ENCODE measurements at regions not wholly inside any gene's neighbourhood (a gene's known extent, or its start where the extent isn't known, plus 50 kb on each side); places are given as distances from the start of the nearest gene placed in this dataset.

DNA sequence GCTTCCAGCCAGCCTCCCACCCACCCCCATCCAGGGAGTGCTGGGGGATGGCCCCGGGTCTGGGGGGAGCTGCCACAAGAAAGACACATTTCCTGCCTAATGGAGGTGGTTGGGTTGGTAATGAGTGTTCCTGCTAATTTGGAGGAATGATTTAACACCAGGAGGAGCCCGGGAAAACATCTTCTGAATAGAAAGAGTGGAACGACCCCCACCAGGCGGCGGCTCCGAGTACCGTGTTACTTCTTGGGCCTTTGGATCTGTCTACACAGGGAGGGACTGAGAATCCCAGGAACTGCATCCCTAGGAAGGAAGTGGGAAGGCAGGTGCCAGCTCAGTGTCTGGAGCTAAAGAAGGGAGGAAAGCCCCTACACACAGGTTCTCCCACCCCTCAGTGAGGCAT is 64.6 kb downstream of the TSPAN17 start:
- no peak for DNase-seq

DNA sequence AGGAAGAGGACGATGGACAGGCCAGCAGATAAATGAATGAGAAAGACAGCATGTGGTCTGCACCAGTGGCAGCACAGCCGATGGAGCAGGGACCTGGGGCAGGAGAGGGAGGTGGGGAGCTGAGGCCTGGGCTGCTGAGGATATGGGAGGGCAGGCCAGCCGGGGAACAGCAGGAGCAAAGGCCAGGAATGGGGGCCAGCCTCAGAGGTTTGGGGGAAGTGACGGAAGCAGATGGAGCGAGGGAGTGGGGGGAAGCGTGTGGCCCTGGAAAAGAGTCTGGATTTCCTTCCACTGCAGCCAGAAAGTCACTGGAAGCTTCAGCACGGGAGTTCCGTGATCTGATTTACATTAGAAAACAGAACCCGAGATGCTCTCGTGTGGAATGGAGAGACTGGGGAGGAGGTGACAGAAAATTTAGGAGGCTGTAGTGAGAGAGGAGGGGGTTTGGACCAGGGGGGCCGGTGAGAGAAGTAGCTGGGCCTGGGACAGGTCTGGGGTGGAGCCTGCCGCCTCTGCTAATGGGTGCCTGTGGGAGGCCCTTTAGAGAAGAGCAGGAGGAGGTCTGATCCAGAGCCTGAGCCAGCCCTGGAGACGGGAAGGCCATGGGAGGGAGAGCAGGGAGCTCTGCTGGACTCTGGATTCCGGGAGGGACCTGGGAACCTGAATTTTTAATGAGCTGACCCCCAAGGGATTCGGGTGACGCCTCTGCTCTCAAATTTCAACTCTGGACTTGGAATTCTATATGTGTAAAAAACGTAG is 65.4 kb downstream of the TSPAN17 start:
- no peak for DNase-seq

DNA sequence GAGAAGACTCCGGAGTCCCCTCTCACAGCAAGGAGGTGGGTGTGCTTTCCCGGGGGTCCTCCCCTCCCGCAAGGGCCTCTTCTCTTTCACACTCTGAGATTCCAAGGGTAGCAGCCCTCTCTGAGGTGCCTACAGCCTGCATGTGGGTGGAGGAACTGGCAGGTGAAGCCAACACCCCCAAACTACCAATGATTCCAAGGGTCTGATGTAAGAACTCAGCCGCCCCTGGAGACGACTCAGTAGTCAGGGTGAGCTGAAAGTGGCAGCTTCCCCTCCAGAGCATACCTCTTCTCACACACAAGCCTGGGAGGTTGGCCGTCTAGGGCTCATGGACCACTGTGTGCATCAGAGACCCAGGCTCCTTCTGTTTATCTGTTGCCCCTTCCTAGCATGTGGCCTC is 66.1 kb downstream of the TSPAN17 start:
- no peak for DNase-seq

DNA sequence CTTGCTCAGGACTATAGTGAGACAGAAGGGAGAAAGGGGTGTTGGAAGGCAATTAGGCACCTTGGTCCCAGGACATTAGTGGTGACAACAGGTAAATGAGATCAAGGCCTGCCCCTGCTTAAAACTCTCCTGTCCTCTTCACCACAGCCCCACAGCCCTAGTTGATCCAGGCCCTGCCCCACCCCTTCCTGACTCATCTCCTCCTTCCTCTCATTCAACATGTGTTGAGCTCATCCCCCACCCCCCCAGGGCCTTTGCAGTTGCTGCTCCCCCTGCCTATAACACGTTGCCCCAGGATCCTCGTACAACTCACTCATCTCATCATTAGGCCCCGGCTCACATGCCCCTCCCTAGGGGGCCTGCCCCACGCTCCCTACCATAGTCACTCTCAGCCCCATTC is 66.8 kb downstream of the TSPAN17 start:
- no peak for DNase-seq

DNA sequence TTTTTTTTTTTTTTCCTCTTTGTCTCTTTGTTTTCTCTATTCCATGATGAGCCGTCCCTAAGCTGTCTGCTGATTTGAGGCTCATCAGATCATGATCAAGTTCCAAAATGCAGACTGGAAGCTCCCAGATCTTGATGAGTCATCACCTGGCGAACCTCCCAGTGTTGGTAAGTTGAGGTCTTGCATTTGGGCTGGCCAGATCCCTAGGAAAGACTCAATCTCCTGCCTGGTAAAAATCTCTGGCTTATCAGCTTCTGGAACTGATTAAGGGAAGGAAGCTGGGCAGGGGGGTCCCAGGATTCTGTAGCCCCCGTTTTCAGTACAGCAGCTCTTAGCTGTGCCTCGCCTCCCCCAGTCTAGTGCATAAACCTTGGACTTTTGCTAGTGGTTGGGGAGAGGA is 69.0 kb downstream of the TSPAN17 start:
- no peak for DNase-seq

DNA sequence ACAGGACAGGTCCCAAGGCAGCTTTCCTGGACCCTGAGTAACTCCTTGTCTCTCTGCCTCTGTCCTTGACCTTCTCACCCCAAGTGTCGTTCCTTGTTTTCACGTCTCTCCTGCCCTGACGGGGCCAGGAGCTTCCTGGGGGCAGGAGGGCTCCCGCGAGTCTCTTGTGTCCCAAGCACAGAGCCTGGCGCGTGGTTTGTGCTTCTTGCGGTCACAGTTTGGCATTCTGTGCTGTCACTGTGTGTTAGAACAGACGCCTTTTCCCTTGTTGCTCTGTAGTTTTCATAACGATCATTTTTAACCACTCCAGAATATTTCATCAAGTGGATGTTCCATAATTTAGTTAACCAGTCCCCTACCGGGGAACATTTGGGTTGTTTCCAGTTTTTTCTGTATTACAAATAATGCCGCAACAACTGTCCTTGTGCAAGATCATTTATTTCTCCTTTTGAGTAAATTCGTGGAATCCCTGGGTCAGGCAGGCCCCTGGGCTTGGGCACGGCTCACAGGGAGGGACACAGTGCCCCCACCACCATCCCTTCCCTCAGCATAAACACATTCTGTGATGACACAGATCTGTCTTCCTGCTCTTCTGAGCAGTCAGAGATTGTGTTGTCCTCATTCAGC is 71.9 kb downstream of the TSPAN17 start:
- no peak for DNase-seq

DNA sequence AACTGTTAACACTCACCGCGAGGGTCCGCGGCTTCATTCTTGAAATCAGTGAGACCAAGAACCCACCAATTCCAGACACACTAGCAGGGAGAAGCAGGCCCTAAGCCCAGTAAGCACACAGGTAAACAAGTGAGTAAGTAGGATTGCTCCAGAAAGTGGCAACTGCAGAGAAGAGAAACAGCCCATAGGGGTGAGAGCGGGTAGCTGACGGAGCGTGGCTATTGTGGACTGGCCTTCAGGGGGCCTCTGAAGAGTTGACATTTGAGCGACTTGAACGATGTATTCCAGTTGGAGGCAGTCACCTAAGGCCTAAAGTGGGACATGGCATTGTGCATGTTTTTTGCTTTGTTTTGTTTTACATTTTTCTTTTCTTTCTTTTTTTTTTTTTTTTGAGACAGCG is 74.2 kb downstream of the TSPAN17 start:
- DNase-seq = no peak

DNA sequence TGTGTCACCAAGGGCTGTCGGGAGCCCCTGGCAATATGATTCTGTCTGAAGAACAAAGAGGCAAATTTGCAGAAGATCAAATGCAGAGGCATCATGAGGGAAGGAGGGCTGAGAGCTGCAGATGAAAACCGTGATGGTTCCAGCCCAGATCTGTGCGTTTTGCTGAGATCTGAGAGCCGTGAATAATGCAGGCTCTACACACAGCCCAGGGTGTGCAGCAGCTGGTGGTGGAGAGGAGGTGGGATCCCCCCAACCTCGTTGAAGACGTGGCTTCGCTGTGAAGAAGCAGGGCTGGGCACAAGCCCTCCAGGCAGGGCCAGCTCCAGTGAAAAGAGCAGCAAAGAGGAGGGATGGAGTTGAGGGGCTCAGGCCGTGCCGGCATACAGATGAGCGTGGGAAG is 75.5 kb downstream of the TSPAN17 start:
- DNase-seq = no peak

DNA sequence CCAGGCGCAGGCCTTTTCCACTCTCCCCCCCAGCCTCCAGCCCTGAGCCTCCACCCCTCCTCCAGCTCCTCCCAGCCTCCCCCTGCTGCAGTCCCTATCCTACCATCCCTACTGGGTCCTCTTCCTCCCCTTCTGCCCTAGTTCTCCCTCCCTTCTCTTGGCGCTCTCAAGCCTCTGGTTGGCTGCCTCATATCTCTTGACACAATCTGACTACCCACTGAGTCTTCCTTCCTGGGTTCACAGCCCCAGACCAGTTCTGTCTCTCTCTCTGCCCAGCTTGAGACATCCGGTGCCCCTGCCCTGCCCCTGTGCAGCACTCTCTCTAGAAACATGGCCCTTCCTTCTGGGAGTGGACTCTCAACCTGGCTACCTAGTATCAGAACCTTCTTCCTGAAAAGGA is 76.2 kb downstream of the TSPAN17 start:
- DNase-seq = no peak

DNA sequence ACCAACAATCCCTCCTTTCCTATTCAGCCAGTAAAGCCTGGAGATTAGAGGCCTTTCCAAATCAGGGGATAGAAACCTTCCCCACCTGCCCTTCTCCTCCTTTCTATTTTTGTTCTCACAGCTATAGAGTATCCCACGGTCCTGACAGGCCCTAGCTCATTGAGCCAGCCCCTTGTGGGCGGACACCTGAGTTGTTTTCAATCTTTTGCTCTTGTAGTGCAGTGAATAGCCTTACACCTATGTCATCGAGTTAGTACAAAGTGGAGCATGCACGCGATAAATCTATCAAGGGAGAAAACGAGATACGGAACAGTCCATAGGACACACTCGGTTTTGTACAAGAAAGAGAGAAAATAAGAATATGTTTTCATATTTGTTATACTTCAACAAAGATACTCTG is 77.2 kb downstream of the TSPAN17 start:
- DNase-seq = no peak

DNA sequence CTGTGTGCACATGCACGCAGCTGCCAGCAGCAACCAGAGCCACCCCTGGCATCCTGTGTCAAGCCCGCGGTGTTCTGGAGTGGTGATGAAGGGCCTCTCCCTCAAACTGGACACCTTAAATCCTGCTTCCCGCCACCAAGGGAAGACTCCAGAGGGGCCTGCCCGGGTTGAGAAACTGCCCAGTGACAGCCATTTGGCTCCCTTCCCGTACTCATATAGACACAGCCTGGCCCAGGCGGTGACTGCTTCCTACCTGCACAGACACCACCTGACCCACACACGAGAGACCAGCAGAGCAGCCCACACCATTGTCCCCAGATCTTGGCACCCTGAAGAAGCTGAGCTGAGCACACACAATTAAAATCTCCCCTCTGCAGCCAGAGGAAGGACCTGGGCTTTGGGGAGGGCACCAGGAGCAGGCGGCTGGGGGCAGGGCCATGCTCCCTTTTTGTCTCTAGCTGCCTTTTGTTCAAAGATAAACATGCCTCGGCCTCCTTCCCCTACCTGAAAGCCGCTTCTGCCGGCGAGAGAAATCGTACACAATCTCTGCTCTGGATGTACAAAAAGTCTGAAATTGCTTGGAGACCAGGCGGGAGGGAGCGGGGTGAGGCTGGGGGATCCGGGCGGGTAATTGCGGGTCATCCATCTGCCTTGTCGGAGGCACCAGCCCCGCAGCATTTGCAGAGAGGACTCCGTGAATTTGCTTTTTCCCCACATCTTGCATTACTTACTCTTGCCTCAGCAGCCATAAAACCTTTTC is 78.4 kb downstream of the TSPAN17 start:
- no peak for DNase-seq

DNA sequence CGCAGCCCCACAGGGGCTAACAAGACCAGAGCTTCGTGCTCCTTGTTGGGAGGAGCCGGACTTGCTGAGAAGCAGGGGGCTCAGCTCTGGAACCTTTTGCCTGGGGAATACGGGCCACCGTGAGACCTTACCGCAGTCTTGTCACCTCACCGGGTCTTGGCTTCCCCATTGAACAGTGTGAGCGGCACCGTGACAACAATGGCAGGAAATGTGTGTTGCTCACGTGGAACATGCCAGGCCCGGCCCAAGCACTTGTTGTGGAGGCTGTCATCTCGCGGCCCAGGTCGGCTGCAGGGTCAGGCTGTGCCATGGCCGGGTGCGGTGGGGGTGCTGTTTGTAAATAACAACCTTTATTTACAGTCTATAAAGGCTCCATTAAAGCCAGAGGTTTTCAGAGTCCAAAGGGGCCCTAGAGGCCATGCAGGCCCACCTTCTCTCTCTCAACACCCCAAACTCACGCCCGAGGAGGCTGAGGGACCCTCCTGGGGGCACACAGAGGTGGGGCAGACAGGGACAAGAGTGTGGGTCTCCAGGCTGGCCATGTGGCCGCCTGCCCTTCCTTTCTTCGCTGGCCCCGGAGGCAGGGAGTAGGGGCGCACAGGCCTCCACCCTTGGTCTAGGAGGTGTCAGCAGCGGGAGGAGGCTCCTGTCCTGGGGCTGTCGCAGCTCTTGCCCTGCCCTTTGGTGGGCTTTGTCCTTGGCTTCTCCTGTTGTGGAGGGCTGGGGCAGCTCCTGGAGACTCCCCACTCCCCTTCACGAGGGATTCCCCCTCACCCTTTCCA is 79.7 kb downstream of the TSPAN17 start:
- no peak for DNase-seq

DNA sequence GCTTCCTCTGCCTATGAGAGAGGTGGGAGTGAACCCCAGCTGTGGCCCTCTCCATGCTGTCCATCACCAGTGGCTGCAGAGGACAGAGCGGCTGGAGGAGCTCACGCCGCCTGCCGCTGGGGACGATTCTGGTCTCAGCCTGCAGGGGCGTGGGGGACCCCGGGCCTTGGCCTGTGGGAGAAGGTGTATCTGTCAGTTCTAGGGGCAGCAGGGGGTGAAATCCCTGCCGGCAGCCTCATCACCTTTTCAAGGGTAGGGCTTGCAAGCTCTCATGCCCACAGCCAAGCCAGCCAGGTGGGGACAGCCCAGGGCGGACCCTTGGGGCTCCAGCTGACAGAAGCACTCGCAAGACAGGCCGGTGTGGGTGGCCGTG is 80.2 kb downstream of the TSPAN17 start:
- no peak for DNase-seq

DNA sequence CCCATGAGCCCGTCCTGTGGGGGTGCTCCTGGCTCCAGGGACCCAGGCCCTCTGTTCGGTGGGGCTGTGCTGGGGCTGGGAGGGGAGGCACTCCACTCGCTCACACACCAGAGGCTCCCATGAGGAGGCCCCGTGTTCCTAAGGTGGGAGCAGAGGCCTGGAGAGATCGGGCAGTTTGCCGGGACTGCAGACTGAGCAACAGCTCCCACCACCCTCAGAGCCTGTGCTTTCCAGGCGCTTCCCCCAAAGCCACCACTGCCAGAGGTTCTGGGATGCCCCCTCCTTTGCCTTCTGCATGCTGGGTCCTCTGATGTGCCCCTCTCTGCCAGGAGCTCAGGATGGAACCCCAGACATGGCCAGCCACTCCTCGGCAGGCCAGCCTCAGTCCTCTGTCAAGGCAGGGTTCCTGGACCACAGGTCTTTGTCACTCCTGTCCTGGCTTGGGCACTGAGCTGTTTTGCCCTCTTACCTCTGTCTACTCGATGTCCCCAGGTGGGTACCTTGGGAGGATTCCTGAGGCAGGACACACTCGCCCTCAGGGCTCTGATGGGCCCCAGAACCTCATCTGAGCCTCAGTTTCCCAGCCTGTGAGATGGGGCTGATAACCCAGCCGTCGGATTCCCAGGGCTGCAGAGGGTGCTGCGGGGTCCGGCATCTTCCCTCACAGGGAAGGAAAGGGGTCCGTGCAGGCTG is 80.8 kb downstream of the TSPAN17 start:
- DNase-seq = no peak

DNA sequence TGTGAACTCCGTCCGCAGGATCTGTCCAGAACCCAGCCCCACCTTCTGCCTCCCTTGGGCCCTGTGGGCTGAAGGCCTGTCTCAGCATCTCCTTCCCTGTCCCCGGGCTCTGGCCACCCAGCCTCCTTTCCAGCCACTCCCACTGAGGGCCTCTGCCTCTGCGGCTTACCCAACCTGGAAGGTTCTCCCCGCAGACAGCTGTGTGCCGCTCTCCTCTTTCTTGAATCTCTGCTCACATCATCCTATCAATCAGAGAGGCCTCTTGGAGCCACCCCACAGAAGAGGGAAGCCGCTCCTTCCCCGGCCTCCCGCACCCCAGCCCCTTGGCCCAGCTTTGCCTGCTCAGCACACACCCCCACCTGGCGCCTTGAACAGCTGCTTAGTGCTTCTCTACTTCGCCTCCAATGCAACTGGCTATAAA is 81.5 kb upstream of the UNC5A start:
- no peak for DNase-seq

DNA sequence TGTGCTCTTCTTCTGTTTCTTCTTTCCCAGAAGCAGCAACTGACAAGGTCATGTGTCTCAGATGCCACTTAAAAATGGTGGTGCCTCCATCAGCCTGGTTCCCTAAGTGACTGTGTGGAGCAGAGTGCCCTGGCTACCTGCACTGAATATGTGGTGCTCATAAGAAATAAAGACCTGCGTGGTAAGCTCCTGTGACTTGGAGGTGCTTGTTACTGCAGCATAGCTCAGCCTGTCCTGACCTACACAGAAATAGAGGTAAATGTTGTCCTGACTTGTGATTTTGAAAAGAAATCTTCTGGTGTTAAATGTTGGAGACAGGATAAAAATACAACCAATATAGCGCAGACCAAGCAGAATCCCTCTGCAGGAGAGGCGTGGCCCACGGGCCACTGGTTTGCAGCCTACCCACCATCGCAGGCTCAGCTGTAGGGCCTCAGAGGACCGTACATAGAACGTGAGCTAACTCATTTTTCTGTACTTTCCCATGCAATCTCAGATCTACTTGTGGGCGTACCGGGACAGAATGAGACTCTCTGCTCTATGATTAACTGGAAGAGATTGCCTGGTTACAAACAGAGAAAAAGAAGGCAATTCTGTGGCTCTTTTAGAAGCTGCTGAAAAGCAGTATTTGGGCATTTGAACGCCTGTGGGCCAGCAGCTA is 79.4 kb upstream of the UNC5A start:
- DNase-seq = no peak

DNA sequence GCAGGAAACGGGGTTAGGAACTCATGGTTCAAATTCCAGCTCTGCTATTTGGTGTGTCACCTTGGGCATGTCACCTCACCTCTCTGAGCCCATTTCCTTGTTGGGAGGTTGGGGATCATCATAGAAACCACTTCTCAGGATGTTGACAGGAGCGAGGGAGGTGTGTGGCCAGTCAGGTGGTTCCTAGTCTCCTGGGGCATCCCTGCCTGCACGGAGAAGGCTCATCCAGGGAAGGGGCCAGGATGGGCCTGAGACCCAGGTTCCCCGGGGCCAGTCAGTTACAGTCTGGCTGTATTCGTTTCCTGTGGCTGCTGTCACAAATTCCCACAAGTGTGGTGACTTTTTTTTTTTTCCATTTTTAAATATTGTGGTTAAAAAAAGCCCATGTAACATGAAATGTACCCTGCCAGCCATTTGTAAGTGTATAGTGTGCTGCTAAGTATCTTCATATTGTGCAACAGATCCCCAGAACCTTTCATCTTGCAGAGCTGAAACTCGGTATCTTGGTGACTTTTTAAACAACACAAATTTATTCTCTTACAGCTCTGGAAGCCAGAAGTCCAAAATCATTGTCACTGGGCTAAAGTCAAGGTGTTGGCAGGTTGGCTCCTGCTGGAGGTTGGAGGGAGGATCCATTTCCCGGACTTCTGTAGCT is 78.7 kb upstream of the UNC5A start:
- DNase-seq = no peak

DNA sequence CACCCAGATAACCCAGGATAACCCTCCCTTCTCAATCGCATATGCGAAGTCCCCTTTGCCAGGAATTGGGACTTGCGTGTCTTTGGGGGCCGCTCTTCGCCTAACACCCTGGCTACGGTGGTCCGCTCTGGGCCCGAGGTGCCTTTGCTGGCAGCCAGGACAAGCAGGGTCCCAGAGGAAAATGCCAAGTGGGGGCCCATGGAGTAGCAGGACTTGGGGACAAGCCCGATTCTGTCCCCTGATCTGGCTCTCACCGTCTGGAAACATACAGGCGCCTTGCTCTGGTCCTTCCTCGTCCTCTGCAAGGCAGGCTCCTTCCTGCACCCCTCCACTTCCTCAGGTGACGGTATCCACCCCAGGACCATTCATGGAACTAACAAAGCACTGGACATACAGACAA is 78.1 kb upstream of the UNC5A start:
- no peak for DNase-seq

DNA sequence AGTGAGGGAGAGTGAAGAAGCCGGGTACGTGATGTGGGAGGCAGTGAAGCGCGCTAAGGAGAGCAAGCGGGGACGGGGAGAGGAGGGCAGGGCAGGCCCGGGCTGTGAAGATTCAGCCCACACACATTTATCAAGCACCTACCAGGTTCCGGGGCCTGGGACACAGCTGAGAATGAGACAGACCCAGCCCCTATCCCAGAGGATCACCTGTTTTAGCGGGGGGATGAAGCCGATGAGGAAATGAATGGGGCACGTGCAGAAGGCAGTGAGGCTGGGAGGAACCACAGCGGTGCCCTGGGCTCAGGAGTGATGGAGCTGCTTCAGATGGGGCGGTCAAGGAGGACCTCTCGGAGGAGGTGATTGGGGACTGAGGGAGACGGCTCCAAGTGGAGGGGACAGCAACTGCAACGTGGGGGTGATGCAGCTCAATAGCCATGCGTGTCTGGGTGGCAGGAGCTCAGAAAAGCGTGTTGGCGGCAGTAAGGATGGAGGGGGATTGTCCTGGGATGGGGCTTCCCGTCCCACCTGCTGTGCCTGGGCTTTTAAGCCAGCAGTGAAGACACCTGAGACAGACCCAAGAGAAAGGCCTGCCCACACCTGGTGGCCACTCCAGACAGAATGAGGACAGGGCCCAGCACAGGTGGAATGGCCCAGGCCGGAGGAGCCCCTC is 77.5 kb upstream of the UNC5A start:
- DNase-seq = no peak

Measured in renal pelvis (tissue), 1 donor.